GM12892 (cell line): ENCODE measurements at regions not wholly inside any gene's neighbourhood (a gene's known extent, or its start where the extent isn't known, plus 50 kb on each side); places are given as distances from the start of the nearest gene placed in this dataset.

ENCODE experiments used
- DNase-seq: peaks from one replicate; pipeline ENCODE4 v3.0.0; 2011; ENCODE audit not compliant: insufficient read length
- FAIRE-seq: peaks from 2 replicates; lab custom pipeline; 2011; peaks lifted over from hg19 to GRCh38; lab: Jason Lieb, UNC
- POLR2A ChIP-seq: IDR thresholded peaks from 2 replicates; pipeline ENCODE4 v1.6.1; 2011; ENCODE audit warnings: low read depth, low read length, control low read depth
- POLR2AphosphoS5 ChIP-seq: IDR thresholded peaks from 2 replicates; pipeline ENCODE4 v1.6.1; 2011; ENCODE audit warnings: low read depth, low read length, control low read depth
- TAF1 ChIP-seq: IDR thresholded peaks from 2 replicates; pipeline ENCODE4 v1.6.1; 2011; ENCODE audit warnings: low read depth, mild to moderate bottlenecking, control low read depth, low read length, borderline replicate concordance

DNA sequence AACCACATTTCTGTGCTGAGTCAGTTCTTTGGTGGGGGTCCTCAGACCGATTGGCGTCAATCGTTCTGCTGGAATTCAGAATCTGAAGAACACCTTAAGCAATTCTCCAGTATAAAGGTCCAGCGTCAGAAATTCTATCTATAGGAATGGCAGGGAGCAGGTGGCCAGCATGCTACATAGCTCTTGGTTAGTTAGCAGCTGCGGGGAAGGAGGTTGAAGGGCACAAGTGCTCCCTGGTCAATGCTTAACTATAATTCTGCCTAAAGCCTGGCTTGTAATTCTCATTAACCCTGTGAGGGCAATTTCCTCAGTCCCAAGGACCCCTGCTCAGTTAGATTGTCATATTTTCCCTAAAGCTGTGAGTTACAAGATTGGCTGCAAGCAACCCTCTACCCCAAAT, 54.3 kb upstream of the GALNT2 start:
- TF ChIP-seq TAF1 (no peak), POLR2AphosphoS5 (no peak), POLR2A (no peak)
- FAIRE-seq = no peak
- DNase-seq = no peak

DNA sequence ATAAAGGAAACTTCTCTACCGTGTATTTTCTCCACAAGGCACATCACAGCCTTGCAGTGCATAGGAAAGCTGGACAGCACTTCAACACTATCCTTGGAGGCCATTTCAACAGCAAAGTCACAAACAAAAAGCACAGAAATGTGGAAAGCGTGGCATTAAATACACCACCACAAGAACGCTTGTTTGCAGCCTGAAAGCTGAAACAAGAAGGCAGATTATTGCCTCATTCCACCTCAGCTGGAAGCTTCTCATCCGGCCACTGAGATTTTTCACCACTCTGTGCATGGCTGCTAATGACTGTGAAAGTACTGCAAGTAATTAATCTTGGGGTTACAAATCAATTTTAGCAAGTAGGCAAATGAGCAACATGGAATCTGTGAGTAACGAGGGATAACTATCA, 50.9 kb upstream of the GALNT2 start:
- FAIRE-seq (no peak), DNase-seq (no peak)
- TF ChIP-seq TAF1 (no peak), POLR2A (no peak), POLR2AphosphoS5 (no peak)
